ENCODE measurements at regions not wholly inside any gene's neighbourhood (a gene's known extent, or its start where the extent isn't known, plus 50 kb on each side); places are given as distances from the start of the nearest gene placed in this dataset.
"Not testable (repeated sequence)": the region's sequence is repeated elsewhere in the genome, so short reads cannot be mapped to it uniquely, and the experiment has no call there.

GRCh38 chr16:59878479-59878878 is 1144.4 kb upstream of the GOT2 start:
- DNase-seq (ENCODE audit: low read depth), result no peak

DNA sequence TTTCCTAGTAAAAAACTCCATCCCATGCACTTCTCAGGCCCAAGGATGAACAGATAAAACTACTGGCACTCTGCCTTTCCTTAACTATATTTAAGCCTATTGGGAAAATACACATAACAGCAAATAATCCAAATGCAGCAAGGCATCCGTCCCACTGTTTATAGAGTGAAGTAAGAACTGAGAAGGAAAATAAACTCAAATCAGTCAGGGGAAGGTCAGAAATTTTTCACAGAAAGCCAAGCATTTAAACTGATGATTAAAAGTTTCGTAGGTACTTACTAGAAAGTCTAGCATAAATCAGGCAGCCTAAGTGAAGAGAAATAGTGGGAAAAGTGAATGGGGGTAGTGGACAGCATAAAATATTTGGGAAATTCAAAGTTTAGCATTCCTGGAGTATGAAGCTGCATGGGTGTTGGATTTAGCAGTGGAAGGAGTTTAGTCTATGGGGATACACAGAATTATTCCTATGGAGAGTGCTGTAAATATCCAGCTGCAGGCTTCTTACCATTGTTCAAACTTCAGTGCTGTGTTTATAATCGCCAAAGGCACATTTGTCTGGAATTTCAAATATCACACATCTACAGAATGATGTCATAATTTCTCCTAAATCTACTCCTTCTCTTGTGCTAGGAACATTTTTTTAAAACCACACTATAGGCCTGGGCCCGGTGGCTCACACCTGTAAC is 1131.0 kb upstream of the GOT2 start:
- DNase-seq (ENCODE audit: low read depth), result no peak

DNA sequence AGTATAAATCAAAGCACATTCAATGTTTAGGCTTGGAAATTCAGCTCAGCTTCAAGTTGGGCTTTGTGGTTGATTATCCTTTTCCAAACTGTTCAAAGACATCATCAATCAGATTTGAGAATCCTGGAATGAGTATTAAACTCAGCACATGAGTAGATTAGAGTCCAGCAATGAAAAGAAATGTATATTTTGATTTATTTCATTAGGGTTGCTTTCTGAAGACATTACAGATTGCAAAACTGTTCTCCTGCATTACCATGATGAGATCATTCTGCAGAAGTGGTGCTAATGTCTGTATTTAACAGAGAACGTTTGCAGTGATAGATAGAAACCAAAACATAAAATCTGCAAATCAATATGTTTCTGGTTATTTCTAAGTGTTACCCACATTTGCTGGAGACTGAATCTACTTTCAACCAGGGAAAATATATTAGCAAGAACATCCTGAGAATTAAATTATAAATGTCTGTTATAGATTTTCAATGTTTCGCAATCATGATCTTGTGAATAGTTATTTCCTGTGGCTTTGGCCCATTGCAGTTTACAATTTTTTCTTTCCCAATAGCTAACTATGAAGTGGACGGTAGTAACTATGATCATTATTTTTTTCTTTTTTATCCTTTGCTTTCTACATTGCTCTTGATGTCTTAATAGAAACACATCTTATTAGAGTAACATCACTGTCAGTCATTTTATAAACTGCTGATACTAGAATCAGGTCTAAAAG is 1125.7 kb upstream of the GOT2 start:
- no peak for DNase-seq (ENCODE audit: low read depth)

GRCh38 chr16:59854846-59855439 is 1120.8 kb upstream of the GOT2 start:
- no peak for DNase-seq (ENCODE audit: low read depth)

DNA sequence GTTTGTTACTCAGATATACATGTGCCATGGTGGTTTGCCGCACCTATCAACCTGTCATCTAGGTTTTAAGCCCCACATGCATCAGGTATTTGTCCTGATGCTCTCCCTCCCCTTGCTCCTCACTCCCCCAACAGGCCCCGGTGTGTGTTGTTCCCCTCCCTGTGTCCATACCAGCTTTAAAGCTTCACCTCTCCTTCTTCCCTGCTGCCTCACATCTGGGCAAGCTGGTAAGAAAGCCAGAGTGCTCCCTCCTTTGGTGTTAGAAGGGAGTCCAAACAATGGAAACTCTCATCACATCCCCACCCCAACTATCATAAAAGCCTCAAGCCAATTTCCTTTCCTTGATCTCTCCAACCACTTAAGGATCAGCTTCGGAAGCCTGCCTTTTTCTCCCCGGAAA is 1115.6 kb upstream of the GOT2 start:
- no peak for DNase-seq (ENCODE audit: low read depth)

GRCh38 chr16:59848296-59848695 is 1114.2 kb upstream of the GOT2 start:
- DNase-seq (ENCODE audit: low read depth), result no peak

DNA sequence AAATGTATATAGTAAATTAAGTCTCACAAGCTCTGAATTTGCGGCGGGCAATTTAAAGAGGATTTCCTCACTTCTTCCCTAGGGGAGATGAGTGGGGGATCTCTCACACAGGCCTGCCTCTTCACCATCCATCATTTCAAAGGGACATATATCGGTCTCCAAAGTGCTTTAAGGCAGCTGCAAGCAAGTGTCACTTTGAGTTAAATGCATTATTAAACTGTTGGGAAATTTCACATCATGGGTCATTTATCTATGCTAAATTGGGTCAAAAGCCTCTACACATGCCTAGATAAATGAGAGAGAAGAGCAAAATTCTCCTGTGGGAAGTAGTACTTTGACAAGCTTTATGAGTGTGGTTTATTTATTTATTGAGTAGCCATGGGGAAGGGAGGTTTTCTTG is 1106.1 kb upstream of the GOT2 start:
- DNase-seq (ENCODE audit: low read depth), result no peak

- DNase-seq (ENCODE audit: low read depth), result no peak
Observed at GRCh38 chr16:59826767-59827166, 1092.7 kb upstream of the GOT2 start.

DNA sequence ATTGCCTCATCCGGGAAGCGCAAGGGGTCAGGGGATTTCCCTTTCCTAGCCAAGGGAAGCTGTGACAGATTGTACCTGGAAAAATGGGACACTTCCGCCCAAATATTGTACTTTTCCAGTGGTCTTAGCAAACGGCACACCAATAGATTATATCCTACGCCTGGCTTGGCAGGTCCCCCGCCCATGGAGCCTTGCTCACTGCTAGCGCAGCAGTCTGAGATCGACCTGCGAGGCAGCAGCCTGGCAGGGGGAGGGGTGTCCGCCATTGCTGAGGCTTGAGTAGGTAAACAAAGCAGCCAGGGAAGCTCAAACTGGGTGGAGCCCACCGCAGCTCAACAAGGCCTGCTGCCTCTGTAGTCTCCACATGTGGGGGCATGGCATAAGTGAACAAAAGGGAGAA is 1075.4 kb upstream of the GOT2 start:
- DNase-seq (ENCODE audit: low read depth), result not testable (repeated sequence)

GRCh38 chr16:59783191-59783590 is 1049.1 kb upstream of the GOT2 start:
- no peak for DNase-seq (ENCODE audit: low read depth)

- no peak for DNase-seq (ENCODE audit: low read depth)
Observed at GRCh38 chr16:59773330-59773729, 1039.2 kb upstream of the GOT2 start.

- DNase-seq (ENCODE audit: low read depth), result no peak
Observed at GRCh38 chr16:59759296-59759695, 1025.2 kb upstream of the GOT2 start.

- DNase-seq (ENCODE audit: low read depth), result no peak
Observed at GRCh38 chr16:59758848-59759247, 1024.7 kb upstream of the GOT2 start.

- no peak for DNase-seq (ENCODE audit: low read depth)
Observed at GRCh38 chr16:59754854-59755253, 1020.7 kb upstream of the GOT2 start.

GRCh38 chr16:59749662-59750336 is 1015.7 kb upstream of the GOT2 start:
- no peak for DNase-seq (ENCODE audit: low read depth)

GRCh38 chr16:59748531-59748930 is 1014.4 kb upstream of the GOT2 start:
- no peak for DNase-seq (ENCODE audit: low read depth)

DNA sequence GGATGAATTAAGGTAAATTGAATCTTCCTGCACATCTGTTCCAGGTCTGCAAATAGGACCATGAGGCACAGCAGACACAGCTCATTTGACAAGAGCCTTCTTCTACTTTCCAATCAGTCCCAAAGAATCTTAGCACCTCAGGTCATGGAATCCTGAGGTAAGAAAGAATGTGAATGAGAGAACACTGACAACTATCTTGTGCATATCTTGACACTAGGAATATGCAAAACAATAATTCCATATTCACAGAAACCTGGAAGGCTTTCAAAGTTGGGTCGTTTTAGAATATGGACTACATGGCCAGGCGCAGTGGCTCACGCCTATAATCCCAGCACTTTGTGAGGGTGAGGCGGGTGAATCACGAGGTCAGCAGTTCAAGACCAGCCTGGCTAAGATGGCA is 1009.4 kb upstream of the GOT2 start:
- no peak for DNase-seq (ENCODE audit: low read depth)

GRCh38 chr16:59740858-59741257 is 1006.7 kb upstream of the GOT2 start:
- no peak for DNase-seq (ENCODE audit: low read depth)

- no peak for DNase-seq (ENCODE audit: low read depth)
Observed at GRCh38 chr16:59737274-59737673, 1003.2 kb upstream of the GOT2 start.

- DNase-seq (ENCODE audit: low read depth), result no peak
Observed at GRCh38 chr16:59733321-59733720, 999.2 kb upstream of the GOT2 start.

GRCh38 chr16:59729613-59730012 is 995.5 kb upstream of the GOT2 start:
- no peak for DNase-seq (ENCODE audit: low read depth)

DNA sequence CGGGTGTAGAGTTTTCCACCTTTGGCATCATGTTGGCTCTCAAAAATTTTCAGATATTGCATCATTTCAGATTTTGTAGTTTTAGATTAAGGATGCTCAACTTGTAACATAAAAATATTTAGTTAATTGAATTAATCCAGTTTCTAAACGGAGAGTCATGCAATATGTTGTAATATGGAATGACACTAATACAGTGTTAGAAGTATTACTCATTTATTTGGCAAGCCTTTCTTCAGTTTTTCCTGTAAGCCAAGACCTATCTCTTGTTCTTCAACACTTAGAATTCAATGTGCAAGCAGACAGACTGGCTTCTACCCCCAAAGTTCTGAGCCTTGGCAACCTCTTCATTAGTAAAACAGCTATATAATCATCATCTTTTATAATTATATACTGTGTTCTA is 985.0 kb upstream of the GOT2 start:
- no peak for DNase-seq (ENCODE audit: low read depth)
